Loucy (cell line): ENCODE measurements at regions not wholly inside any gene's neighbourhood (a gene's known extent, or its start where the extent isn't known, plus 50 kb on each side); places are given as distances from the start of the nearest gene placed in this dataset.

ENCODE experiments used
- H2AFZ ChIP-seq: fragments of 200-600 bp; sonication (generic); 2 replicates; pipeline ENCODE4 v1.6.0; 2016; ENCODE audit warnings: antibody characterized with exemption, mild to moderate bottlenecking, low read length, moderate library complexity
- H3F3A ChIP-seq: fragments of 200-600 bp; 2 replicates; pipeline ENCODE4 v1.6.0; 2016; ENCODE audit warnings: antibody characterized with exemption, low read depth, mild to moderate bottlenecking
- H3K27me3 ChIP-seq: fragments of 200-600 bp; sonication (generic); 2 replicates; pipeline ENCODE4 v1.6.1; 2014; ENCODE audit warnings: low read length, mild to moderate bottlenecking; ENCODE audit not compliant: insufficient read depth, poor library complexity, severe bottlenecking
- H3K36me3 ChIP-seq: fragments of 200-600 bp; sonication (generic); 2 replicates; pipeline ENCODE4 v1.6.1; 2016; ENCODE audit warnings: low read length; ENCODE audit not compliant: insufficient read depth
- H3K4me1 ChIP-seq: fragments of 200-600 bp; sonication (generic); 2 replicates; pipeline ENCODE4 v1.5.1; 2014; ENCODE audit warnings: low read length, mild to moderate bottlenecking; ENCODE audit not compliant: insufficient read depth, poor library complexity, severe bottlenecking
- H3K4me2 ChIP-seq: fragments of 200-600 bp; sonication (generic); 2 replicates; pipeline ENCODE4 v1.6.0; 2014; ENCODE audit warnings: antibody characterized with exemption, low read length, low read depth, mild to moderate bottlenecking; ENCODE audit not compliant: poor library complexity, severe bottlenecking
- H3K4me3 ChIP-seq: fragments of 200-600 bp; sonication (generic); 2 replicates; pipeline ENCODE4 v1.5.1; 2014; ENCODE audit warnings: low read length, mild to moderate bottlenecking, mixed read lengths; ENCODE audit not compliant: poor library complexity, severe bottlenecking
- H3K79me2 ChIP-seq: fragments of 200-600 bp; sonication (generic); 2 replicates; pipeline ENCODE4 v1.6.1; 2014; ENCODE audit warnings: low read length; ENCODE audit not compliant: insufficient read depth
- H3K9ac ChIP-seq: fragments of 200-600 bp; sonication (generic); 2 replicates; pipeline ENCODE4 v1.6.0; 2014; ENCODE audit warnings: mild to moderate bottlenecking, low read depth, low read length, moderate library complexity; ENCODE audit not compliant: poor library complexity, severe bottlenecking
- H3K9me2 ChIP-seq: fragments of 200-600 bp; sonication (generic); replicated peaks from 2 replicates; pipeline ENCODE4 v1.6.1; 2016; ENCODE audit warnings: low read depth, low read length, mixed read lengths
- H3K9me3 ChIP-seq: fragments of 200-600 bp; sonication (generic); 2 replicates; pipeline ENCODE4 v1.6.1; 2014; ENCODE audit warnings: mild to moderate bottlenecking, antibody characterized with exemption, low read length, low read depth; ENCODE audit not compliant: insufficient read depth
- H4K20me1 ChIP-seq: fragments of 200-600 bp; sonication (generic); 2 replicates; pipeline ENCODE4 v1.6.0; 2014; ENCODE audit warnings: antibody characterized with exemption, low read length, mild to moderate bottlenecking; ENCODE audit not compliant: insufficient read depth, poor library complexity, severe bottlenecking
- EZH2phosphoT487 ChIP-seq: fragments of 200-600 bp; IDR thresholded peaks from 2 replicates; pipeline ENCODE4 v1.6.1; 2018; ENCODE audit warnings: antibody characterized with exemption, mild to moderate bottlenecking, moderate library complexity, borderline replicate concordance
- TF ChIP-seq, protein P1 (sequence below): fragments of 200-600 bp; sonication (generic); conservative IDR thresholded peaks from 2 replicates; pipeline ENCODE4 v1.5.1; 2014; ENCODE audit warnings: mild to moderate bottlenecking, antibody characterized with exemption, low read length

DNA sequence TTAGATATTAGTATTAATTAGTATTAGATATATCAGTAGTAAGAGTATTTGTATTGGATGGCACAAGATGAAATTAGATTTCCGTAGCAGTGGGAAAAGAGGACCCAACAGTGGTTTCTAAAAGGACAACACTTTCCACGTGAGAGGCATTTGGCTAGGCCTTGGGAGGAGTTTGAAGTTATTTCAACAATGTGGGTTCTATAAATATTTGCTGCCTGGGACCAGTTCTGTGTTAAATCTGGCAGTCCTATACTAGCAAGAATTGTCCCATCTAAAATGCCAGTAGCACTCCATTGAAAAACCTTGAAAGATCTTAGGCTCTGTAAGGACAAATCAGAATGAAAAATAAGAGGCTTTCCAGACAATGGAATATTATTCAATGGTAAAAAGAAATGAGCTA is 347.1 kb upstream of the DNAJC19 start:
- H3K36me3 ChIP-seq: no peaks in the 10 kb centered on the region
- no peaks in the 10 kb centered on the region for H3K27me3 ChIP-seq

DNA sequence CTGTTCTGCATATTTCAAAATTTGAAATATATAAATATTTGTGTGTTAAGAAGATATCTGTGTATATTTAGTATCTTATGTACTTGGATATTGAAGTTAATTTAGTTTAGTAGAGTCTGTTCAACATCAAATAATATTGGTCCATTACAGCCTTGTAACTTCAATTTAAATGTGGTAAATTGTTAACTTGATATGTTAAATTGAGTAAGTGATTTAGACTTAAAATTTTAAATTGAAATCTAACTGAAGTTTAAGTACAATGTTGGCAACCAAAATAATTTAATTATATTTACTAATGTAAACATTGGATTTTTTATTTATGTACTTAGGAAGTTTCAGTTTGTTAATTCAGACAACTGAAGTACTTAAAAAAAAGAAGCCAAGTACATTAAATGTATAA is 343.9 kb upstream of the DNAJC19 start:
- no peaks in the 10 kb centered on the region for H3K9me3 ChIP-seq
- H4K20me1 ChIP-seq: no peaks in the 10 kb centered on the region
- no peaks in the 10 kb centered on the region for H3F3A ChIP-seq
- no peaks in the 10 kb centered on the region for H3K9me2 ChIP-seq
- no peaks in the 10 kb centered on the region for H3K79me2 ChIP-seq
- H3K36me3 ChIP-seq: no peaks in the 10 kb centered on the region
- H3K9ac ChIP-seq: no peak overlapping the region
- TF ChIP-seq, protein P1, sequence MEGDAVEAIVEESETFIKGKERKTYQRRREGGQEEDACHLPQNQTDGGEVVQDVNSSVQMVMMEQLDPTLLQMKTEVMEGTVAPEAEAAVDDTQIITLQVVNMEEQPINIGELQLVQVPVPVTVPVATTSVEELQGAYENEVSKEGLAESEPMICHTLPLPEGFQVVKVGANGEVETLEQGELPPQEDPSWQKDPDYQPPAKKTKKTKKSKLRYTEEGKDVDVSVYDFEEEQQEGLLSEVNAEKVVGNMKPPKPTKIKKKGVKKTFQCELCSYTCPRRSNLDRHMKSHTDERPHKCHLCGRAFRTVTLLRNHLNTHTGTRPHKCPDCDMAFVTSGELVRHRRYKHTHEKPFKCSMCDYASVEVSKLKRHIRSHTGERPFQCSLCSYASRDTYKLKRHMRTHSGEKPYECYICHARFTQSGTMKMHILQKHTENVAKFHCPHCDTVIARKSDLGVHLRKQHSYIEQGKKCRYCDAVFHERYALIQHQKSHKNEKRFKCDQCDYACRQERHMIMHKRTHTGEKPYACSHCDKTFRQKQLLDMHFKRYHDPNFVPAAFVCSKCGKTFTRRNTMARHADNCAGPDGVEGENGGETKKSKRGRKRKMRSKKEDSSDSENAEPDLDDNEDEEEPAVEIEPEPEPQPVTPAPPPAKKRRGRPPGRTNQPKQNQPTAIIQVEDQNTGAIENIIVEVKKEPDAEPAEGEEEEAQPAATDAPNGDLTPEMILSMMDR: no peak
- no peak for TF ChIP-seq EZH2phosphoT487
- no peak overlapping the region for H2AFZ ChIP-seq
- no peaks in the 10 kb centered on the region for H3K27me3 ChIP-seq
- H3K4me3 ChIP-seq: no peak overlapping the region
- no peak overlapping the region for H3K4me2 ChIP-seq
- H3K4me1 ChIP-seq: no peaks in the 10 kb centered on the region

More for the DNA sequence above, 347.1 kb upstream of the DNAJC19 start:
- no peaks in the 10 kb centered on the region for H3K9me3 ChIP-seq
- H4K20me1 ChIP-seq: no peaks in the 10 kb centered on the region
- H3F3A ChIP-seq: no peaks in the 10 kb centered on the region
- no peaks in the 10 kb centered on the region for H3K4me1 ChIP-seq
- no peaks in the 10 kb centered on the region for H3K9me2 ChIP-seq
- H3K79me2 ChIP-seq: no peaks in the 10 kb centered on the region
- no peak for TF ChIP-seq EZH2phosphoT487
- TF ChIP-seq, protein P1: no peak
- H2AFZ ChIP-seq: no peak overlapping the region
- H3K9ac ChIP-seq: no peak overlapping the region
- no peak overlapping the region for H3K4me3 ChIP-seq
- no peak overlapping the region for H3K4me2 ChIP-seq

DNA sequence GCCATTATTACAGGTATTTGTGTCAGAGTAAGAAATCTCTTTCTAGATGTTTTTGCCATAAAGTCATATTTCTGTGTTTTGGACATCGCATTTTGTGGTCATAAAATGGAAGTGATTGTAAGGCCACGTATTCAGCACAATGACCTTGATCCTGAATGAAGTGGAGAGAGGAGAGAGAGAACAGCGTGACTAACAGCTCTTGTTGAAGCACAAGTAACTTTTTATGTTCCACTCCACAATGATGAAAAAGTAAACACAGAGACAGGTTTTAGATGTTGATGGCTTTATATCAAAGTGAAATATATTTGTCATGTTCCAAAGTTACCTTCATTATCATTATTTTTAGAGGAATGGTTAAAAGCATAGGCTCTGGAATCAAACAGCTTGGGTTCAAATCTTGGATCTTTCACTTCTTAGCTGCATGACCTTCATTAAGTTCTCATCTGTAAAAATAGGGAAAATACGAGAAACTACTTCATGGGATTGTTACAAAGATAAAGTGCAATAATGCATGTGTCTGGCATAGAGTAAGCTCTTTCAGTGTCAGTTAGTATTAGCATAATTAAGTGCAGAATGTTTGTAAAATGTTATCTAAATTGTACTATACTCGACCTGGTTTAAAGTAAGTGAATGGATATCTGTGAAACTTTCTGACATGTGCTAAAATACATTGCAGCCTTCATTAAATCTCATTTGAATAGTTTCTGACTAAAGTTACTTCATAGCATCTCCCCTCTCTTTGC is 341.5 kb upstream of the DNAJC19 start:
- H3K4me2 ChIP-seq: no peak overlapping the region
- no peaks in the 10 kb centered on the region for H3K36me3 ChIP-seq
- H2AFZ ChIP-seq: no peak overlapping the region
- H3K4me1 ChIP-seq: no peaks in the 10 kb centered on the region
- TF ChIP-seq, protein P1: no peak
- TF ChIP-seq EZH2phosphoT487: no peak
- no peaks in the 10 kb centered on the region for H3K79me2 ChIP-seq
- H3K4me3 ChIP-seq: no peak overlapping the region
- no peaks in the 10 kb centered on the region for H3K9me3 ChIP-seq
- H3K9ac ChIP-seq: no peak overlapping the region
- H4K20me1 ChIP-seq: no peaks in the 10 kb centered on the region
- no peaks in the 10 kb centered on the region for H3F3A ChIP-seq
- no peaks in the 10 kb centered on the region for H3K9me2 ChIP-seq
- H3K27me3 ChIP-seq: no peaks in the 10 kb centered on the region
